Heart left ventricle (tissue), 13 donors: ENCODE measurements at regions not wholly inside any gene's neighbourhood (a gene's known extent, or its start where the extent isn't known, plus 50 kb on each side); places are given as distances from the start of the nearest gene placed in this dataset.

ENCODE experiments used
- CTCF ChIP-seq, 12 donors: fragments of 200-600 bp; sonication (generic) in 4 of 12; IDR thresholded peaks; one replicate each; pipeline versions ENCODE4 v1.5.0 to v1.8.0; 2018 to 2022; ENCODE audit warnings: antibody characterized with exemption in 12 of 12, mild to moderate bottlenecking in 5 of 12
- POLR2A ChIP-seq, 2 donors: fragments of 450-650 bp; IDR thresholded peaks; one replicate each; pipeline ENCODE4 v1.6.1; 2017; ENCODE audit warnings: antibody characterized with exemption in 2 of 2, mild to moderate bottlenecking in 2 of 2, moderate library complexity in 2 of 2
- donor health status: ischemic (EF 13 %, LVEDD 7.1; RV severe dilation, severe dysfunction).
- donor health status: DM: no; HTN: yes; CAD: no.
- donor health status: DM: no; HTN: no; CAD: no.
- donor health status: ischemic (EF 25% LVEDD 6.9; RV normal size, moderate dysfunction).
- donor health status: ischemic (EF 25% LVEDD 5.7; RV mildly dilated, moderate dysfunction).
- donor health status: ischemic (EF 35%, LVEDD 5.7; RV mildly dilated, moderate dysfunction).
- donor health status: nonischemic (EF 11% LVEDD 7.7; RV severe dilation, severe dysfunction).
- donor health status: DM: yes; HTN: yes; CAD: no.
- donor health status: PGD.
- donor health status: ischemic (EF 29% LVEDD 5.4; RV normal size, mild dysfunction).
- donor health status: nonischemic (EF 23%, LVEDD 6.1; RV moderate dilation, normal function).

GRCh38 chr12:115146453-115146852, 462.5 kb upstream of the TBX3 start:
- TF ChIP-seq CTCF (IDR thresholded peaks at IDR 0.05) (no peak), POLR2A (IDR thresholded peaks at IDR 0.05) (no peak)
